CD14-positive monocyte (primary cell): ENCODE measurements at regions not wholly inside any gene's neighbourhood (a gene's known extent, or its start where the extent isn't known, plus 50 kb on each side); places are given as distances from the start of the nearest gene placed in this dataset.

Experiments
- DNase-seq, 3 donors: peaks; one replicate each; pipeline ENCODE4 v3.0.0-alpha.2; 2011 to 2022
- H2AFZ ChIP-seq: 2 replicates; pipeline ENCODE4 v1.6.0; 2012; ENCODE audit warnings: mild to moderate bottlenecking, low read depth, low read length, inconsistent platforms; ENCODE audit not compliant: insufficient read depth, poor library complexity, severe bottlenecking
- H3K27ac ChIP-seq, 2 donors: 1 replicate in 1 of 2; 2 replicates in 1 of 2; pipeline ENCODE4 v1.5.1; 2012 to 2013; ENCODE audit warnings: low read length in 2 of 2, control low read depth in 1 of 2, inconsistent platforms in 1 of 2, low read depth in 1 of 2, mild to moderate bottlenecking in 1 of 2
- H3K27me3 ChIP-seq, 2 donors: one replicate each; pipeline versions ENCODE4 v1.6.0 to v1.6.1; 2011 to 2013; ENCODE audit warnings: low read length in 2 of 2; ENCODE audit not compliant: control insufficient read depth in 2 of 2, insufficient read depth in 2 of 2
- H3K36me3 ChIP-seq, 2 donors: replicated peaks in 1 of 2; 1 replicate in 1 of 2; 2 replicates in 1 of 2; pipeline versions ENCODE4 v1.5.1 to v1.6.1; 2012 to 2013; ENCODE audit warnings: low read length in 2 of 2, control low read depth in 1 of 2, inconsistent platforms in 1 of 2, mild to moderate bottlenecking in 1 of 2; ENCODE audit not compliant: insufficient read depth in 2 of 2, control insufficient read depth in 1 of 2
- H3K4me1 ChIP-seq, 2 donors: 1 replicate in 1 of 2; 2 replicates in 1 of 2; pipeline versions ENCODE4 v1.5.1 to v1.6.1; 2012 to 2013; ENCODE audit warnings: low read length in 2 of 2, control low read depth in 1 of 2, inconsistent platforms in 1 of 2, mild to moderate bottlenecking in 1 of 2, moderate library complexity in 1 of 2; ENCODE audit not compliant: insufficient read depth in 2 of 2, control insufficient read depth in 1 of 2
- H3K4me2 ChIP-seq: replicated peaks from 2 replicates; pipeline ENCODE3; 2012; ENCODE audit warnings: low read length, moderate library complexity, mild to moderate bottlenecking; ENCODE audit not compliant: poor library complexity, severe bottlenecking; ENCODE audit errors: extremely low read depth
- H3K4me3 ChIP-seq, 3 experiments: fragments of 200-600 bp in 1 of 3; sonication (generic) in 1 of 3; replicated peaks in 1 of 3; 1 replicate in 2 of 3; 2 replicates in 1 of 3; pipeline ENCODE4 v1.5.1; 2011 to 2013; ENCODE audit warnings: low read length in 3 of 3, mild to moderate bottlenecking in 3 of 3, control low read depth in 2 of 3, low read depth in 2 of 3, inconsistent platforms in 1 of 3, moderate library complexity in 1 of 3
- H3K79me2 ChIP-seq: 2 replicates; pipeline ENCODE4 v1.6.0; 2012; ENCODE audit warnings: mild to moderate bottlenecking, control low read depth, inconsistent platforms, low read length, moderate library complexity; ENCODE audit not compliant: insufficient read depth
- H3K9ac ChIP-seq: 2 replicates; pipeline ENCODE4 v1.6.0; 2017; ENCODE audit warnings: low read length, mild to moderate bottlenecking; ENCODE audit not compliant: insufficient read depth, poor library complexity, severe bottlenecking
- H3K9me3 ChIP-seq, 2 donors: replicated peaks in 1 of 2; 1 replicate in 1 of 2; 2 replicates in 1 of 2; pipeline versions ENCODE4 v1.5.1 to v1.6.1; 2012 to 2013; ENCODE audit warnings: low read length in 2 of 2, control low read depth in 1 of 2; ENCODE audit not compliant: control insufficient read depth in 1 of 2, insufficient read depth in 1 of 2
- H4K20me1 ChIP-seq: 2 replicates; pipeline ENCODE4 v1.6.0; 2012; ENCODE audit warnings: mild to moderate bottlenecking, low read length, control low read depth, moderate library complexity; ENCODE audit not compliant: insufficient read depth
- H3K27ac Mint-ChIP-seq, 7 donors: one replicate each; pipeline ENCODE4 v1.8.0; 2020; ENCODE audit warnings: mild to moderate bottlenecking in 7 of 7, mixed read lengths in 7 of 7, moderate library complexity in 6 of 7, inconsistent platforms in 2 of 7
- H3K27me3 Mint-ChIP-seq, 3 donors: one replicate each; pipeline ENCODE4 v1.8.0; 2021 to 2022; ENCODE audit warnings: low read depth in 3 of 3, mild to moderate bottlenecking in 3 of 3, mixed read lengths in 3 of 3, moderate library complexity in 3 of 3, inconsistent platforms in 1 of 3
- H3K36me3 Mint-ChIP-seq, 2 donors: one replicate each; pipeline ENCODE4 v1.8.0; 2020; ENCODE audit warnings: mixed read lengths in 2 of 2, inconsistent platforms in 1 of 2, mild to moderate bottlenecking in 1 of 2
- H3K4me1 Mint-ChIP-seq: one replicate; pipeline ENCODE4 v1.8.0; 2020; ENCODE audit warnings: mild to moderate bottlenecking, mixed read lengths
- H3K4me3 Mint-ChIP-seq, 2 donors: one replicate each; pipeline ENCODE4 v1.8.0; 2020; ENCODE audit warnings: mild to moderate bottlenecking in 2 of 2, mixed read lengths in 2 of 2, moderate library complexity in 1 of 2
- H3K9me3 Mint-ChIP-seq, 7 donors: one replicate each; pipeline ENCODE4 v1.8.0; 2020 to 2022; ENCODE audit warnings: mixed read lengths in 7 of 7, mild to moderate bottlenecking in 6 of 7, moderate library complexity in 6 of 7, inconsistent platforms in 2 of 7
- WGBS: methylation state at CpG from one replicate; pipeline ENCODE4 v1.1.5; 2013; ENCODE audit warnings: missing lambda C conversion rate; ENCODE audit not compliant: insufficient coverage; 5-methylcytosine and 5-hydroxymethylcytosine counted together
- intact Hi-C, 2 donors: fragments of 100-400 bp; cut with micrococcal nuclease; formaldehyde crosslinking; loops; one replicate each; pipeline versions ENCODE4 v1.15.0 to v1.15.1; 2023
- TF ChIP-seq, protein P1 (sequence below): fragments of 200-600 bp; IDR thresholded peaks from one replicate; pipeline ENCODE4 v1.8.0; 2022; ENCODE audit warnings: antibody characterized with exemption, mild to moderate bottlenecking

DNA sequence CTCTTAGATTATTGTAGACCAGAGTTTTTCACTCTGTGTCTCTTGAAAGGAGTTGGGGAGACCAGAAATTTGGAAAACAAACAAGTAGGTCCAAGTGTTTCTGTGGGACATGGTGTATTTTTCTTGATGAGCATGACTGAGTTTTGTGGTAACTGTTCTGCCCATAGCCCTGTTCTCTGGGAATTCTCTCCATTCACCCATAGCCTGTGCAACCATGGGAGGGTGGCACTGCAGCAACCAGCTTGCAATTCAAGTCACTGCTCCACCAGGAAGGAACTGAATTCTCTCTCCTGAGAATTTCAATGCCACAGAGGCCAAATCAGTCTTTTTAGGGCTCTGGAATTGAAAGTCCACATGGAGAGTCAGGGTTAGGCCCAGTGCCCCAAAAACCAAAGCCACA lies 475.3 kb upstream of the TRPC7 start:
- Histone ChIP-seq H3K27me3 (no peaks in the 10 kb centered on the region), H3K36me3 (no peaks in the 10 kb centered on the region), H2AFZ (no peak overlapping the region), H3K4me2 (no peak overlapping the region), H3K4me1 (no peaks in the 10 kb centered on the region), H3K4me3 (no peak overlapping the region), H3K9ac (no peak overlapping the region), H3K9me3 (peaks cover 0 to 2% of the 10 kb centered on the region in 2 donors), H3K27ac (no peak overlapping the region), H3K79me2 (no peaks in the 10 kb centered on the region), H4K20me1 (no peaks in the 10 kb centered on the region)
- intact Hi-C loops = no loop called here
- Mint-ChIP-seq H3K27me3 (peaks cover 2 to 4% (median 2%) of the 10 kb centered on the region in 3 donors), H3K9me3 (peaks cover 0 to 5% (median 0%) of the 10 kb centered on the region in 7 donors), H3K4me1 (no peaks in the 10 kb centered on the region), H3K4me3 (no peak overlapping the region), H3K27ac (no peak overlapping the region), H3K36me3 (no peaks in the 10 kb centered on the region)
- TF ChIP-seq, protein P1, sequence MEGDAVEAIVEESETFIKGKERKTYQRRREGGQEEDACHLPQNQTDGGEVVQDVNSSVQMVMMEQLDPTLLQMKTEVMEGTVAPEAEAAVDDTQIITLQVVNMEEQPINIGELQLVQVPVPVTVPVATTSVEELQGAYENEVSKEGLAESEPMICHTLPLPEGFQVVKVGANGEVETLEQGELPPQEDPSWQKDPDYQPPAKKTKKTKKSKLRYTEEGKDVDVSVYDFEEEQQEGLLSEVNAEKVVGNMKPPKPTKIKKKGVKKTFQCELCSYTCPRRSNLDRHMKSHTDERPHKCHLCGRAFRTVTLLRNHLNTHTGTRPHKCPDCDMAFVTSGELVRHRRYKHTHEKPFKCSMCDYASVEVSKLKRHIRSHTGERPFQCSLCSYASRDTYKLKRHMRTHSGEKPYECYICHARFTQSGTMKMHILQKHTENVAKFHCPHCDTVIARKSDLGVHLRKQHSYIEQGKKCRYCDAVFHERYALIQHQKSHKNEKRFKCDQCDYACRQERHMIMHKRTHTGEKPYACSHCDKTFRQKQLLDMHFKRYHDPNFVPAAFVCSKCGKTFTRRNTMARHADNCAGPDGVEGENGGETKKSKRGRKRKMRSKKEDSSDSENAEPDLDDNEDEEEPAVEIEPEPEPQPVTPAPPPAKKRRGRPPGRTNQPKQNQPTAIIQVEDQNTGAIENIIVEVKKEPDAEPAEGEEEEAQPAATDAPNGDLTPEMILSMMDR = no peak
- no peak for DNase-seq

DNA sequence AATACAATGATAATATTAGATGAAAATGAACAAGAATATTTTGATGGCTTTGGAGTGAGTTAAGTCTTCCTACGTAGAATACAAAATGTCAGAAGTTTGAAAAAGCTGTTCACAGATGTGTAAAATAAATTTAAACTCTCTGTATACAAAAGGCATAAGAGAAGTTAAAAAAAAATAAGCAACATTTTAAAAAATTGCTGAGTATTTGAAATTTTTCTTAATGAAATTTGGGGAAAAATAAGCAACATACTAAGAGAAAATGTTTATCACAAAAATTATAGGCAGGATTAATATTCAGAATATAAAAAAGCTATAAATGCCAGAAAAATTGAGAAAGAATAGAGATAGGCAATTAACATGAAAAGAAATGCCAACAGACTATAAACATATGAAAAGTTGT lies 470.7 kb upstream of the TRPC7 start:
- Mint-ChIP-seq H3K27ac (no peak overlapping the region), H3K27me3 (peaks cover 0 to 2% (median 0%) of the 10 kb centered on the region in 3 donors), H3K36me3 (no peaks in the 10 kb centered on the region), H3K9me3 (peaks cover 0 to 13% (median 3%) of the 10 kb centered on the region in 7 donors), H3K4me1 (no peaks in the 10 kb centered on the region), H3K4me3 (no peak overlapping the region)
- Histone ChIP-seq H3K4me2 (no peak overlapping the region), H3K4me3 (no peak overlapping the region), H3K9me3 (peaks cover 0 to 6% of the 10 kb centered on the region in 2 donors), H3K79me2 (no peaks in the 10 kb centered on the region), H3K9ac (no peak overlapping the region), H3K36me3 (no peaks in the 10 kb centered on the region), H3K4me1 (no peaks in the 10 kb centered on the region), H2AFZ (no peak overlapping the region), H3K27ac (no peak overlapping the region), H4K20me1 (no peaks in the 10 kb centered on the region), H3K27me3 (no peaks in the 10 kb centered on the region)
- no peak for DNase-seq
- WGBS = no CpG with 5 or more reads among the region's 1 CpG
- TF ChIP-seq, protein P1 = no peak
- intact Hi-C loops = no loop called here
